Middle frontal gyrus (tissue), 1 donor: ENCODE measurements at regions not wholly inside any gene's neighbourhood (a gene's known extent, or its start where the extent isn't known, plus 50 kb on each side); places are given as distances from the start of the nearest gene placed in this dataset.

Source experiments
- DNase-seq: peaks from one replicate; pipeline ENCODE4 v3.0.0-alpha.2; 2015; ENCODE audit warnings: low spot score; ENCODE audit errors: extremely low spot score

DNA sequence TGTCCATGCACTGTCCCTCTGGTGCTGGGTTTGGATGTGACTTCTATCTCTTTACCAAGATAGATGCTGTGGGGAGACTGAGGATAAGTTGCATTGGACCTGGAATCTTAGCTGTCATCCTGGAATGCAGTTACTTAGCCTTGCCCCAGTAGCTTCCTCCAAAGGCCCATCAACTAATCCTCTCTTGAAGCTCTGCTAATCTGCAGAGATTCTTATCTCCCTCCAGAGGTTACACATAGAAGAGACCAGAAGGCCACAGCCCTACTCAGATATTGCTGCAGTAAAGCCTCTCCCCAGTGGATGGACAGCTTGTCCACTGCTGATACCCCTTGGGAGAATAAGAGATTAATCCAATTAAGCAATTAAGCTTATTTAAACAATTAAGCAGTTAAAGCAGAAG lies 867.2 kb downstream of the BCL11B start:
- no peak for DNase-seq

DNA sequence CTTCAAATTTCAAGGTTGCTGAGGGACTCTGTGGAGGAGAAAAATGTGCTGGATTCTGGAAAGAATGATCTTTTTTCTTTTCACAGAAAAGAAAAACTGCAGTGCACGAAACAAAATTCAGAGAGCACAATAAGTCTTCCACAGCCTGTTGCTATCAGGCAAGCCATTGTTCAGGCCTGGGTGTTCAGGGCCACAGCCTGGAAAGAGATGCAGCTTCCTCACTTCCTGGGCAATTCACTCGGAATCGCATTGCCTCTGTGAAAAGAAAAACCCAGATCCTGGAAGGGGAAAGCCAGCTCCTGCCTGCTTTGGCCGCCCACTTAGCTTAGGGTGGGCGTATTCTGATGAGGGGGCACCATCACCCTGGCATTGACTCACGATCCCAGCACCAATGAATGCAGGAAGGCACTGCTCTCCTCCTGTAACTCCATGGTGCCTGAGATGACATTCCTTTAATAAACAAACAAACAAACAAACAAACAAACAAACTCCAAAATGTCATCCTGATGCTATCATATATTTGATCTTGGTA lies 863.9 kb downstream of the BCL11B start:
- no peak for DNase-seq

DNA sequence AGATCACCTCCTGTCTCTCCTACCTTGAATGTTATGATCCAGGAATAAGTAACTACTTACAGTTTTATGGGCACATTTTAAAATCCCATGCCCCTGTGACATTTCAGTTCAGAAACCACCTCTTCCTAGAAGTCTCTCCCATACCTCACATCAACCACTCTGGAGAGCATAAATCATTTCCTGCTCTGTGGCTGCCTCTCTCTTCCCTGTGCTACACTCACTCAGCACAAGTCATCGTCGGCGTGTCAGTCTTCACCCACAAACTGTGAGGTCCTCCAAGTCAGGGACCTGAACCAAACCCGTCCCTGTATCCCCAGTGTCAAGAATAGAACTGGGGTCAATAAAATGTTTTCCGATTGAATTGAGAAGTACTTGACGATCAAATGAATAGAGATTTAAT lies 863.3 kb downstream of the BCL11B start:
- no peak for DNase-seq

DNA sequence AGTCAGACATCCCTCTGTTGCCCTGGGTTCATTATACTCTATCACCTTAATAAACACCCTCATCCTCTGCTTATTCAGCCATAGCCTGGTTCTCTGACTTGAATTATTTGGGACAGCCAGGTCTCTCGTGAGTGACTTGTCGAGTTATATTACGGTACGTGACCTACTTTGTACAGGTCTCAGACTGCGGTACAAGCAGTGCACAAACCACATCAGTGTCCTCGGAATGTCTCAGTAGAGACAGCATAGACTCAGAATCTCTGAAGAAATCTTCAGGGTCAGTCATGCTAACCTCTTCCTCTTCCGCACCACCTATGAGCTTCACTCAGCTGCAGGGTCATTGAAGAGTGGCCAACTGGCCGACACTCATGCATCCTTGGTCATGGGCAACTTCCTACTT lies 860.8 kb downstream of the BCL11B start:
- DNase-seq: no peak

DNA sequence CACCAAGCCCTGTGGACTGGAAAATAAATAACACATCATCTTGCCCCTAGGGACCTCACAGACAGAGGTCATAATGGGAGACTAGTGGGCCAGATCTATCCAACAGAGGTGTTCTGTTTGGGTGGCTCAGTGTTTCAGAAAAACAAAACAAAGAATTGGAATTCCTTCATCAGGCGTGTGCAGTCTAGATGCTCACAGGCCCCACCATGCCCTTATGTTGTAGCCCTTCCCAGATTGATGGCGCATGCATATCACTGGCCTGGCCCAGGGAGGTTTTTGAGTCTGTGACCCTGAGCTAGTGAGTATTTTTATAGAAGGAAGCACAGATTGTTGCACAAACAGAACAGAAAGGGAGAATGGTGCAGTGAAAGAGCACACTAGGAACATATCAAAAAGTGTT lies 859.6 kb downstream of the BCL11B start:
- DNase-seq: no peak

DNA sequence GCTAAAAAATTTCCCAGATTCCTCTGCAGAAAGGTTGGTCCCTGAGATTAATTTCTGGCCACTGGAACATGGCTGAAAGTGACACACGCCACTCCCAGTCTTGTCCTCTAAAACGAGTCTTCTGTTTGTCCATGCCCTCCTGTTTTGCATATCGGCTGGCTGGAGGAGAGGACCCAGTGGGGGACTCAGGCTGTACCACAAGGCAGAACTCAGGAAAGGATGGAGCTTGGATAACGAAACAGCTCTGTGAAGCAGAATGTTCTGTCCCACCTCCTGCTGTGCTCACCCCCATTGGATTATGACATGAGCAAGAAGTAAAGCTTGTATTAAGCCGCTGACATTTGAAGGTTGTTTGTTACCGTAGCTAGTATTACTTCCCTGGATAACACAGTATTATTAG lies 856.2 kb downstream of the BCL11B start:
- no peak for DNase-seq

DNA sequence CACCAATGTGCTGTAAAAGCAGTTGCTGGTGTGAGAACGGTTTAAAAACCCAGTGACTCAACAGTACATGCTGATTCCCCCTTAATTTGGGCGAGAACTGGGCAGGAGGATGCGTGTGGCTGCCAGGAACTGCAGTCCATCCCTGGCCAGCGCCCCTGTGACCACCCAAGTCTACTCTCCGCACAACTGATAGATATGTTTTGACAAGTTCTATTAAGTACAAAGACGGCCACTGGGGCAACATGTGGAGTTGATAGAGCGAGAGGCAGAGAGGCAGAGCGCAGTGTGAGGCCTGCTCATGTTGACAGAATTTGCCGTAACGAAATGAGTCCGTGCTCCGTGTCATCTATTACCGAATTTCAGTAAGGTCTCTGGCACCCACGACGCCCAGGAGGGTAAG lies 855.0 kb downstream of the BCL11B start:
- DNase-seq: no peak

DNA sequence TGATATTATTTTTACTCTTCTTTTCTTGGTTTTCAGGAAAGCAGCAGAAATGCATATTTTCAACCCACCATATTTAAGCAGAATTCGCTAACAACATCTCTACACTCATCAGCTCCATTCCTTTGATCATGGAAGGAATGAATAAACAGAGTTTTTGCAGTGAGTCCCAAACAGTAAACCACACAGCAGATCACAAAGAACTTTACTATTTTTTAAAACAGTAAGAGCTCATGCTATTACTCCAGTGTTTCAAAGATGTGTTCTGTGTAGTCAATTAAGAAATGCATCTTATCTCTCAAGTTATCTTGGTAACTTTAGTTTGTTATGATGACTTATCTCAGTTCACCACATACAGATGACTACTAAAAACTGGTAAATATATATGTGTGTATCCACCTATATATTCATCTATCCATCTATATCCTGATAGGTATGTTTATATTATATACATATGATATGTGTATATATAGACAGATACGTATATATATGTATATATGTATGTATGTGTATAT lies 843.5 kb downstream of the BCL11B start:
- DNase-seq: no peak

DNA sequence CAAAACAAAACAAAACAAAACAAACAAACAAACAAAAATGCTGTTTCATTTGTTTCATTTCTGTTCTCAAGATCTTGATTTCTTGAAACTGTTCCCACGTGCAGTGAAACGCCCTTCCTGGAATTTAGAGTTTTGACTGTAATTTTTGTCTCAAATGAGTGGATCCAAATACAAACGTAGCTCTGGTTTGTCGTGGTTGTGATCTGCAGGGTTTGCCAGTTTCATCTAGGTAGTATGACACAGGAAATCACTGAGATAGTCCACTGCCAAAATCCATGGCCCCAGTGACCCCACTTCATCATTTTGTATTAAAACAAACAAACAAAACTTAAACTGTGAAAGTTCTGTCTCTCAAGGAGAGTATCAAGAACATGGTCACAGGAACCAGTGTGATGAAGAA lies 838.6 kb downstream of the BCL11B start:
- no peak for DNase-seq

DNA sequence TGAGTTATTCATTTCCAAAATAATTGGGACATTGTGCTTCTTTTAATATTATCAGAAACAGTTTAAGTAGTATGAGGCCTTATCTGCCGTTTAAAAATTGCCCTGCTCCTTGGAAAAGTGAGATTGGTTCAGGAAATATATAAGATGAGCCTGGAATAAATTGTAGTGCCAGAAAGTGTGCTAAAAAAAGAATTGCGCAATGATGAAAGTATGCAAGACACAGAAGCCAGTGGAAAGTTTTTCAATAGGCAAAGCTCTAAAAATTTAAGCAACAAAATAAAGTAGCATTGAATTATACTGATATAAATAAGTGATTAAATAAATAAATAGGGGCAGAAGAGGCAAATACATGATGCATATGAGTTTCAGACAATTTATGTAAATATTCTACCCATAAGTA lies 834.9 kb downstream of the BCL11B start:
- DNase-seq: no peak

DNA sequence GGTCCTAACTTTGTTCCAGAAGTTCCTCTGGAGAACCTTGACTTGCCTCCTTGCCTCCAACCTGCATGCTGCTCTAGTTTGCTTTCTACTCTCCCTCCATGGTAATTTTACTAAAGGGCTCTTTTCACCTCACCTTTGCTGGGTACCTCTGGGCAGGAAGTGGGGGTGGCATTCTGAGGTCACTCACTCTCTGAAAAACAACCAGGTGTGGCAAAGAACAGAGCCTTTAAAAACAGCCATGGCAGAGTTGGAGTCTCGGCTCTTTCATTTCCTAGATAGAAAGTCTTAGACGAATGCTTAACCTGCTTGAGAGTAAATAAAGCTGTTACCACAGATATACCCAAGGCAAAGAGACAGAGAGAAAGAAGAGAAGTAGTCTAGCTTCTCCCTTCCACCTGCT lies 827.9 kb downstream of the BCL11B start:
- DNase-seq: no peak

DNA sequence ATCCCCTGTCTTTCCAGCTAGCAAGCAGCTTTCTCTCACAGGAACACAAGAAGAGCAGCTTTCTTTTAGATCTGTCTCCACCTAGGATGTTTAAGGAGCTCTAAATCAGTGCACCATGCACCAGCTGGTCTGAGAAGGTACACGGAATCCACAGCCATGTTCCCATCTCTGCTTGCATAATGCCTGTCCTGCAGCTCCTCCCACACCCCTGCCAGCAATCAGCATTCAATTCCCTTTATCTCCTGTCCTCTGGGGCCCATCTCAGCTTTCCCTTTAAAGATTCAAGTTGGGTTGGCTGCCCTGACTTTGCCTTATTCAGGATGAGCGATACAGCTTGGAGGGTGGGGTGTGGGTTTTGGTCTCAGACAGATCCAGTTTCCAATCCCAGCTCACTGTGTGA lies 826.3 kb downstream of the BCL11B start:
- DNase-seq: no peak

DNA sequence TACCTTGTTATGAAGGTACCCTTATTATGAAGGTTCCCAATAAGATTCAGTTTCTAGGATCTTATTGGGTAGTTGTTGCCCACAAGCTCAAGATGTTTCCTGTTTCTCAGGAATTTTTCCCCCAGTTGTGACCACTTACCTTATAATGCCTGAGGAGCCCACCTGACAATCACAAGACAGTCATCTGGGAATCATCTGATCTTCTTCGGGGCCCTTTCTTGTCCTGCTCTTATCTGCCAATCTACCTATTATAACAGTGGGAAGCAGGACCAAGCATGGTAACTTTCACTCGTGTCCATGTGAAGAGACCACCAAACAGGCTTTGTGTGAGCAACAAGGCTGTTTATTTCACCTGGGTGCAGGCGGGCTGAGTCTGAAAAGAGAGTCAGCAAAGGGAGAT lies 825.5 kb downstream of the BCL11B start:
- DNase-seq: no peak

DNA sequence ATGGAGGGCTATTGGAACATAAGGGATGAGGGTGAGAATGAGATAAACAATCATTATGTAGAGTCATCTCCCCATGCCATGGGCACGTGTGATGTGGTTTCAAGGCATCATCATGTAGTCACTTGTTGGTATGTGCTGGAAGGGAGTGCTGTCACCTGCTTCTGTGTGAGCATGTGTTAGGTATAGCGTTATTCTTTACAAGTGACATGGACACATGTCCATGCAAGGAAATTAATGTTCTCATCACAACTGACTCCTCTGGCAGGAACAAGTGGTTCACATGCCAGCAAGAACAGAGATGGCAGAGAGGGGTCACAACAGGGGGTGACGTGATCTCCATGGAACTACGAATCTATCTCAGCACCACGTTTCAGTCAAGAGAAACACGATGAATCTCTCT lies 815.8 kb downstream of the BCL11B start:
- DNase-seq: no peak

DNA sequence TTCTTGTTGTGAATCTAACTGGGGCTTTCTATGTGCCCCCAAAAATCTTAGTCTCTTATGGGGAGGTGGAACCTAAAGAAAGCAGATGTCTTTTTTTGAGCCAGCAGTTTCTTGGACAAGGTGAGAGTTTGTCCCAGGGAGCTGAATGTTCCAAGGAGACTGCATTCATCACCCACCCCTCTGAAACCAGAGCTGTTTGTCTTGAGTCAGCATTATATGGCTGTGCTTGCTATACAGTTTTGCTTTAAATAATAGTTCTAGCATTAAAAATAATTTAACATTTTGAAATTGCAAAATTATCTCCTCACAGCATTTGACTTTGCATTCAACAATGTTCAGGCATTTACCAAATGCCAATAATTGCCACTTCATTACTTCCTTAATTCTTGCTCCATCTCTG lies 813.3 kb downstream of the BCL11B start:
- DNase-seq: no peak

DNA sequence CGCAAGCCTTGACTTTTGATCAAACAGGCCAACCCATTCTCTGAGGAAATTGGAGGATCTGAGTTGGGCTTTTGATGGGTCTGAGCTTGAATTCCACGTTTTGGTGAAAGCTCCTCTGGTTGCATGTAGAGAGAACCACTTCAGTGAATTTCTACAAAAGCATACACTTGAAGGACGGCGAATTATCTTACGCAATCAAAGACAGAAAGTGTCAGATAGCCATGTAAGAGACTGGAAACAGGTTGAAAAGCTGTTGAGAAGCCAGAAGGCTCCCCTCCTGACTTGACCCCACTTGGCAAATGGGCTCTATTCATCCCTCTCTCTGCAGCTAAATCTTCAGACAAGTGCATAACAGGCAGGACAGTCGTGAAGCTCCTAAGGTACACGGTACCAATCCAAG lies 809.1 kb downstream of the BCL11B start:
- no peak for DNase-seq

DNA sequence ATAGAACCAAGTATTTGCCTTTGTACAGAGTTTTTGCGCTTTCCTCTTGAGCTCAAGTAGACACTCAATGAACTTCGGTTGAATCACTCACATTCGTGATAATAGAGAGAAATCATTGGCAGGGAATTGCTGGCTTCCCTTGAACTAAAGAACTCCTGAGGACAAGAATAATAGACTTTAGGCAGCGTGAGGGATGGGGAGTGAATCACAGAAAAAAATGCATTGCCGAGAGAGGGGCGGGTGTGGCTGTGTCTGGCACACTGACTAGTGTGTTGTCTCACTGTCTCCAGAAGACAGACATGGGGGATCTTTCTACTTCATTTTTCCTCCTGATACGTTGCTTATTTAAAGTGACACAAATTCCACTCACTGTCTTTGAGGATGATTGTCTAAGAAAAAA lies 805.2 kb downstream of the BCL11B start:
- DNase-seq: no peak

DNA sequence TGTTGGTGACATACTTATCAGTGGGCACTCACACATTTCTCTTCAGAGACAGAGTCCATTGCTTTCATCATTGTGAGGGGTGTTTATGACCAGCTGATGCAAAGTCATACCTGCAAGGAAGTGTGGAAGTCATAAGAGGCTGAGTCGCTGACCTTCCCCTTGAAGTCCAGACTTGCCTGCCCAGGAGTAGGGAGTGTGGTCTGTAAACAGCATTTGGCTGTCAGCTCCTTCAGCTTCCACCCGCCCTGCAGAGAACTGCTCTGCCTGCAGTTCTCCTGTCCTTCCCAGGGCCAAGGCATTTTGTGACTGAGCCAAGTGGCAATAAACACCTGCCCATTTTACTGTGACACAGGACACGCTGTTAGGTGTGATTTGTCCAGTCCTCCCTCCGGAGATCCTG lies 801.3 kb downstream of the BCL11B start:
- DNase-seq: no peak

DNA sequence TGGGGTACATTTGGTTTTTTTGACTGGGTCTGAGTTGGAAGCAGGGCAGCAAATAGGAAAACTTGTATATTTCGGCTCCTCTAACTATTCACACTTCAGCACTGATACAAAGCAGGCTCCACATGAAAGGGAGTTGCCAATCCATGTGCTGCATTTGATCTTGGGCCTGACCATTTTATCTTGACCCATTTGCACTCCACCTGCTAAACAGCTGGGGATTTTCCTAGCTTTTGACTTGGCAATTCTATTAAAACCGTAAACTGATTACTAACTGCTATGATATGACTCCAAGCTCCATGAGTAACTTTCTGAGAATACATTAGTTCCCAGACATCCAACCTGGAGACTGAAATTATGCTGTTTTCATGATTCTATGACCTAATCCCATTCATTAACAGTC lies 797.1 kb downstream of the BCL11B start:
- no peak for DNase-seq

DNA sequence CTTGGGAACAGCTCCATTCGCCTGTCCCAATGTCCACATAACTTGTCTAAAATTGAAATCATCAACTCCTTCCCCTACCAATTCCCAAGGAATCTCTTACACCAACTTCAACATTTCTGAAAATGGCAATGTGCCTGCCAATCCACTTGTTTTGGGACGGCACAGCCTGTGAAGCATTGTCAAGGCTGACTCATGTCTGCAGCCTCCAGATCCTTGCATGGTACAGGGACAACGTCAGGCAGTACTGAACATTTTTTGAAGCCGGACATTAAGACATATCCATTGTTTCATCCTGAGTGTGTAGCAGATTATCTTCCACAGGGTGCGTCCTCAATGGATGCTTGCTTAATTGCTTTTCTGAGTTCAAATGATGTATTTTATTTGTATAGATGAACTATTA lies 794.1 kb downstream of the BCL11B start:
- no peak for DNase-seq

DNA sequence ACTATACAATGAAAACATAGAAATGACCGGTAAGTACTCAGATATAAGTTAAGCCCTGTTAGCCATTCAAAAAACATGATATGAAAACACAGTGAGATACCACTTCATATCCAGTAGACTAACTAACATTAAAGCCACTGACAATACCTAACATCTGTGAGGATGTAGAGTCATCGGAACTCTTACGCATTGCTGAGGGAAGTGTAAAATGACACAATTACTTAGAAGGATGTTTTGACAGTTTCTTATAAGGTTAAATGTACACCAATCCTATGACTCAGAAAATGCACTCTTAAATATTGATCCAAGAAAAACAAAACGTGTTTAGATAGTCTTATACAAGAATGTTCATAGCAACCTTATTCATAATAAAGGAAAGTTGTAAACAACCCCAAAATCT lies 782.9 kb downstream of the BCL11B start:
- no peak for DNase-seq

DNA sequence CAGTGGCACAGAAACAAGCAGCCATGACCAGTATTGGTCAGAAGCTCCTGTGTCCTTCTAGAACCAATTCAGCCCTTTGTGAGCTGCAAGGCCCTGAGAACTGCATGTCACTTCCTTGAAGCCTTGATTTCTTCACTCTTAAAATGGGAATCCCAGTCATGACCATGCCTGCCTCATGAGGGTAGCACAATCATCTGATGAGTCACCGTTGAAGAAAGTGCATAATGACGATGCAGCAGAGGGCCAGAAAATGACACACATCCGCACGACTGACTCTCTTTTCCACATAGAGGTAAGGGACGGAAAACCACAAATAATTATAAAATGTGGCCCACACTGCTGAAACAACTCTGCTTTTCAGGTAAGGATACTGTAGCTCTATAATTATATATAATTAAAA lies 777.4 kb downstream of the BCL11B start:
- DNase-seq: no peak

DNA sequence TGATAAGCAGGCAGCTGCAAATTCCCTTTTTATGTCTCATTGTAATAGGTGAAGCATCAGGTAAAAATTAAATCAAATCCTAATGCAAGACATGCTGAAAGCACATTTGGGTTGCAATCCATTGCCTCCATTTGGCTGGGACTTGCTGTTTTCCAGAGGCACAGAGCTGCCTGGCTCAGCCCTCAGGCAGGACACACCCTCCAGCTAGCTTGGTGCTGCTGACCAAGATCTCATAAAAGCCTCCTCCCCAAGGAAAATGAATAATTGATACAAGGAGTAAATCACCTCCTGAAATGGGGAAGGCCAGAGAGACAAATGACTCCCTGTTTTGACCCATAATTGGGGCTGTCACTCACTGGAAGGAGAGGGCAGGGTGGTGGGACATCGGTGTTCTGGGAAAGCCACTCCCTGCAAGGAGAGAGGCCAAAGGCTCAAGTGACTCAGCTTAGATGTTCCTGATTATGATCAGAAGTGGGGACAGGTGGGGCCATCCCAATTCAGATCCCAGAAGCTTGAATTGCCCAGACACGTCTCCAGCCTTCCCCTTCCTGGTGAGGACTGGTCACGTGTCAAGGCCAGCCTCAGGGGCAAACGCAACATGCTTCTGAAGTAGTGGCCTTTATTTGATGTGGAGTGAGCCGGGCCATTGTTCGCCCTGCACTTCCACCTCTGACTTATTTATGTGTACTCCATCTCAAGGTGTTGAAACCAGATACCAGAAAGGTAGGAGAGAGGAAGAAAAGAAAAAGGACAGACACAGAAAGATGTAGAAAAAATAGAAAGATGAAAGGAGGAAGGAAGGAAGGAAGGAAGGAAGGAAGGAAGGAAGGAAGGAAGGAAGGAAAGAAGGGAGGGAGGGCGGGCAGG lies 773.7 kb downstream of the BCL11B start:
- DNase-seq: no peak
